Heart right ventricle (tissue), 16 donors: ENCODE measurements at regions not wholly inside any gene's neighbourhood (a gene's known extent, or its start where the extent isn't known, plus 50 kb on each side); places are given as distances from the start of the nearest gene placed in this dataset.

Source experiments
- ATAC-seq, 8 donors: fragments of 200-7000 bp; cut with Tn5 transposase; one replicate each; pipeline ENCODE4 v1.9.1; 2020; ENCODE audit warnings: mild to moderate bottlenecking in 8 of 8, moderate library complexity in 8 of 8, moderate number of reproducible peaks in 1 of 8
- DNase-seq, 2 donors: peaks; one replicate each; pipeline ENCODE4 v3.0.0-alpha.2; 2020
- H3K27ac ChIP-seq, 10 donors: fragments of 200-600 bp; sonication (generic) in 2 of 10; one replicate each; pipeline versions ENCODE4 v1.5.0 to v1.8.0; 2020 to 2022; ENCODE audit warnings: mild to moderate bottlenecking in 3 of 10
- H3K27me3 ChIP-seq, 7 donors: fragments of 200-600 bp; one replicate each; pipeline ENCODE4 v1.8.0; 2021 to 2022; ENCODE audit warnings: mild to moderate bottlenecking in 2 of 7
- H3K36me3 ChIP-seq, 9 donors: fragments of 200-600 bp; sonication (generic) in 1 of 9; one replicate each; pipeline versions ENCODE4 v1.5.0 to v1.8.0; 2020 to 2022; ENCODE audit warnings: mild to moderate bottlenecking in 2 of 9
- H3K4me1 ChIP-seq, 9 donors: fragments of 200-600 bp; sonication (generic) in 1 of 9; one replicate each; pipeline versions ENCODE4 v1.5.0 to v1.8.0; 2020 to 2022; ENCODE audit warnings: mild to moderate bottlenecking in 4 of 9
- H3K4me3 ChIP-seq, 10 donors: fragments of 200-600 bp; sonication (generic) in 2 of 10; one replicate each; pipeline versions ENCODE4 v1.5.0 to v1.8.0; 2020 to 2022; ENCODE audit warnings: mild to moderate bottlenecking in 7 of 10, moderate library complexity in 2 of 10
- H3K9me3 ChIP-seq, 11 donors: fragments of 200-600 bp in 10 of 11; sonication (generic) in 2 of 11; one replicate each; pipeline versions ENCODE4 v1.5.0 to v1.8.0; 2013 to 2022; ENCODE audit warnings: mild to moderate bottlenecking in 2 of 11, control low read depth in 1 of 11, moderate library complexity in 1 of 11
- WGBS, 2 donors: extraction: QIAGEN DNeasy Blood & Tissue Kit; methylation state at CpG; one replicate each; pipeline ENCODE4 v1.1.7; 2013; ENCODE audit warnings: inconsistent platforms in 1 of 2; 5-methylcytosine and 5-hydroxymethylcytosine counted together
- intact Hi-C, 10 donors: fragments of 100-400 bp; cut with DNase I; formaldehyde crosslinking; loops; one replicate each; pipeline versions ENCODE4 v1.11.1 to v1.14.2; 2022
- TF ChIP-seq, protein P1 (sequence below), 9 donors: fragments of 200-600 bp; sonication (generic) in 2 of 9; IDR thresholded peaks; one replicate each; pipeline versions ENCODE4 v1.5.0 to v1.8.0; 2021 to 2022; ENCODE audit warnings: antibody characterized with exemption in 9 of 9, mild to moderate bottlenecking in 5 of 9, moderate library complexity in 1 of 9
- donor health status: Arrhythmogenic right ventricular cardiomyopathy.
- donor health status: ischemic (EF 13 %, LVEDD 7.1; RV severe dilation, severe dysfunction).
- donor health status: healthy with polysubstance abuse.
- donor health status: DM: no; HTN: yes; CAD: no.
- donor health status: DM: no; HTN: no; CAD: no.
- donor health status: ischemic (EF 25% LVEDD 6.9; RV normal size, moderate dysfunction).
- donor health status: ischemic (EF 25% LVEDD 5.7; RV mildly dilated, moderate dysfunction).
- donor health status: healthy.
- donor health status: DM: yes; HTN: yes; CAD: no.
- donor health status: Ischemic cardiomyopathy.
- donor health status: ischemic (EF 35%, LVEDD 5.7; RV mildly dilated, moderate dysfunction).
- donor health status: nonischemic (EF 11% LVEDD 7.7; RV severe dilation, severe dysfunction).
- donor health status: DM: yes; HTN: yes; CAD: no.
- donor health status: PGD.
- donor health status: ischemic (EF 29% LVEDD 5.4; RV normal size, mild dysfunction).
- donor health status: nonischemic (EF 23%, LVEDD 6.1; RV moderate dilation, normal function).

GRCh38 chr4:136001791-136002190, 1530.5 kb downstream of the PCDH18 start:
- Histone ChIP-seq H3K27me3 (no peaks in the 10 kb centered on the region), H3K4me3 (no peak overlapping the region), H3K9me3 (no peaks in the 10 kb centered on the region), H3K36me3 (no peaks in the 10 kb centered on the region), H3K4me1 (no peaks in the 10 kb centered on the region), H3K27ac (no peak overlapping the region)
- intact Hi-C loops: no loop called here
- no peak for ATAC-seq
- TF ChIP-seq, protein P1, sequence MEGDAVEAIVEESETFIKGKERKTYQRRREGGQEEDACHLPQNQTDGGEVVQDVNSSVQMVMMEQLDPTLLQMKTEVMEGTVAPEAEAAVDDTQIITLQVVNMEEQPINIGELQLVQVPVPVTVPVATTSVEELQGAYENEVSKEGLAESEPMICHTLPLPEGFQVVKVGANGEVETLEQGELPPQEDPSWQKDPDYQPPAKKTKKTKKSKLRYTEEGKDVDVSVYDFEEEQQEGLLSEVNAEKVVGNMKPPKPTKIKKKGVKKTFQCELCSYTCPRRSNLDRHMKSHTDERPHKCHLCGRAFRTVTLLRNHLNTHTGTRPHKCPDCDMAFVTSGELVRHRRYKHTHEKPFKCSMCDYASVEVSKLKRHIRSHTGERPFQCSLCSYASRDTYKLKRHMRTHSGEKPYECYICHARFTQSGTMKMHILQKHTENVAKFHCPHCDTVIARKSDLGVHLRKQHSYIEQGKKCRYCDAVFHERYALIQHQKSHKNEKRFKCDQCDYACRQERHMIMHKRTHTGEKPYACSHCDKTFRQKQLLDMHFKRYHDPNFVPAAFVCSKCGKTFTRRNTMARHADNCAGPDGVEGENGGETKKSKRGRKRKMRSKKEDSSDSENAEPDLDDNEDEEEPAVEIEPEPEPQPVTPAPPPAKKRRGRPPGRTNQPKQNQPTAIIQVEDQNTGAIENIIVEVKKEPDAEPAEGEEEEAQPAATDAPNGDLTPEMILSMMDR (IDR thresholded peaks at IDR 0.05): no peak
- 81 to 88% methylated on average over 2 of the region's 2 CpGs for WGBS, 2 donors
- DNase-seq: no peak

DNA sequence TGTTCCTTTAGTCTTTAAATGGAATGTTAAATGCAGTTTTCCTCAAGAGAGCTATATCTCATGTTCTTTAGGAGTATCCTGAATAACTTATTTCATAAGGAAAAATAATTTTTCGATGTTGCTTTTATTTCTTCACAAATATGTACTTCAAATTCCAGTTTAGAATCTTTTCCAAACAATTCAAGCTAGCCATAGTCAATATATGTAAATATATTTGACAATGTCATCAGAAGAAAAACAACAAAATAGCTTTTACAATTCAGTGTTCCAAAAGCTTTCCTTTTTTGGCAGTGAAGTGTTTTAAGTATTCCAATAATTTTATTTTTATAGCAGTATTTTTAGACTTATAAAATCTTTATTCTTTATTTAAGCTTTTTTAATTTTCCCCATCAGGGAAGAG, 1532.0 kb downstream of the PCDH18 start:
- no peaks in the 10 kb centered on the region for H3K4me1 ChIP-seq
- H3K27me3 ChIP-seq: no peaks in the 10 kb centered on the region
- no peak overlapping the region for H3K27ac ChIP-seq
- 52 to 55% methylated on average over 1 of the region's 1 CpG for WGBS, 2 donors
- DNase-seq: no peak
- TF ChIP-seq, protein P1 (IDR thresholded peaks at IDR 0.05): no peak
- intact Hi-C loops: no loop called here
- H3K4me3 ChIP-seq: no peak overlapping the region
- ATAC-seq: no peak
- no peaks in the 10 kb centered on the region for H3K9me3 ChIP-seq
- no peaks in the 10 kb centered on the region for H3K36me3 ChIP-seq

DNA sequence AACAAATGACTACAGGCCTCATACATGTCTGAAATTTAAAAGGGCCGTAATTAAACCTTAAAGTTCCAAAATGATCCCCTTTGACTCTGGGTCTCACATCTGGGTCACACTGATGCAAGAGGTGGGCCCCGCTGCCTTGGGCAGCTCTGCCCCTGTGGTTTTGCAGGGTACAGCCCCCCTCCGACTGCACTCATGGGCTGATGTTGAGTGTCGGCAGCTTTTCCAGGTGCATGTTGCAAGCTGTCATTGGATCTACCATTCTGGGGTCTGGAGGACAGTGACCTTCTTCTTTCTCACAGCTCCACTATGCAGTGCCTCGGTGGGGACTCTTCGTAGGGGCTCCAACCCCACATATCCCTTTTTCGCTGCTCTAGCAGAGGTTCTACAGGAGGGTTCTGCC, 1537.9 kb downstream of the PCDH18 start:
- DNase-seq (no peak), ATAC-seq (no peak)
- Histone ChIP-seq H3K36me3 (no peaks in the 10 kb centered on the region), H3K9me3 (no peaks in the 10 kb centered on the region), H3K27me3 (no peaks in the 10 kb centered on the region), H3K4me1 (no peaks in the 10 kb centered on the region), H3K27ac (no peak overlapping the region), H3K4me3 (no peak overlapping the region)
- intact Hi-C loops: no loop called here
- WGBS, 2 donors: 90 to 93% methylated on average over 7 of the region's 7 CpGs
- TF ChIP-seq, protein P1 (IDR thresholded peaks at IDR 0.05): no peak

GRCh38 chr4:135976860-135977259, 1555.4 kb downstream of the PCDH18 start:
- no peaks in the 10 kb centered on the region for H3K4me1 ChIP-seq
- DNase-seq: no peak

More at GRCh38 chr4:135976860-135977259, 1555.4 kb downstream of the PCDH18 start:
- no peaks in the 10 kb centered on the region for H3K27me3 ChIP-seq
- TF ChIP-seq, protein P1 (IDR thresholded peaks at IDR 0.05): no peak
- intact Hi-C loops: no loop called here
- ATAC-seq: no peak
- no peaks in the 10 kb centered on the region for H3K36me3 ChIP-seq
- no peak overlapping the region for H3K4me3 ChIP-seq
- no peak overlapping the region for H3K27ac ChIP-seq
- H3K9me3 ChIP-seq: peaks cover 0 to 3% (median 0%) of the 10 kb centered on the region in 11 donors
